GM23248 (cell line): ENCODE measurements at regions not wholly inside any gene's neighbourhood (a gene's known extent, or its start where the extent isn't known, plus 50 kb on each side); places are given as distances from the start of the nearest gene placed in this dataset.

Experiments
- EZH2 ChIP-seq: fragments of 200-600 bp; sonication (generic); IDR thresholded peaks from 2 replicates; pipeline ENCODE4 v1.6.1; 2018; ENCODE audit warnings: antibody characterized with exemption, mild to moderate bottlenecking; ENCODE audit not compliant: insufficient read depth, poor library complexity, severe bottlenecking
- EZH2phosphoT487 ChIP-seq: fragments of 200-600 bp; sonication (generic); IDR thresholded peaks from 2 replicates; pipeline ENCODE4 v1.6.1; 2018; ENCODE audit warnings: antibody characterized with exemption, moderate library complexity, mild to moderate bottlenecking, low read depth; ENCODE audit not compliant: insufficient read depth

DNA sequence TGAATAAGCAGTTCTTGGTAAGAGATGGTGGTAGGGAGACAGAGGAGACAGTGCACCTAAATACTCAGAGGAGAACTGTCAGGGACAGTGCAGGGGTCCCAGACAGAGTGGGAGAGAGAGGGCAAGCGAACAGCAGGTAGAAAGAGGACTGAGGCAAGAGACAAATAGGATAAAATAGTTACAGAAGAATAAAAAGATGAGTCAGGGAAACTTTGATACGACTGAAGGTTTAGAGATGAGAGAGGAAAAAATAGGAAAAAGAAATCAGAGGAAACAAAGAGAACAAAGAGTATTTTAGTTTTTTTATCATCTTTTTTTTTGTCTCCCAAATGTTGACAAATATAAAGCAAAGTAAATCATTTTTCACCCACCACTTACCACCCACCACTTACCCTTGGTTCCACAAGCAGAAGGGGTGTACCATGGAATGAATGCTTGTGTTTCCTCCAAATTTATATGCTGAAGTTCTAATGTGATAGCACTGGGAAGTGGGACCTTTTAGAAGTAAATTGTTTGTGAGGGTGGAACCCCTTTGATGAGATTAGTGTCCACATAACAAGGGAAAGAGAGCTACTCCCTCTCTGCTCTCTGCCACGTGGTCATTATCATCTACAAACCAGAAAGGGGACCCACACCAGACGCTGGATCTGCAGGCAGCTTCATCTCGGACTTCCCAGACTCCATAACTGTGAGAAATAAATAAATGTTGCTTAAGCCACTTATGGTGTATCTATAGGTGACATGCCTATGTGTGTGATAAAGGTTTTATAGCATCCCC, 292.1 kb downstream of the BTG1 start:
- TF ChIP-seq EZH2 (no peak), EZH2phosphoT487 (no peak)
